GM23248 (cell line): ENCODE measurements at regions not wholly inside any gene's neighbourhood (a gene's known extent, or its start where the extent isn't known, plus 50 kb on each side); places are given as distances from the start of the nearest gene placed in this dataset.

ENCODE experiments used
- DNase-seq: peaks from one replicate; pipeline ENCODE4 v3.0.0-alpha.2; 2015
- H2AFZ ChIP-seq: fragments of 200-600 bp; sonication (generic); 2 replicates; pipeline ENCODE4 v1.6.1; 2016; ENCODE audit warnings: antibody characterized with exemption
- H3F3A ChIP-seq: fragments of 200-600 bp; sonication (generic); 2 replicates; pipeline ENCODE4 v1.6.1; 2016; ENCODE audit warnings: mild to moderate bottlenecking, antibody characterized with exemption, mixed run types; ENCODE audit not compliant: insufficient read depth
- H3K27ac ChIP-seq: fragments of 200-600 bp; sonication (generic); 2 replicates; pipeline ENCODE4 v1.5.1; 2016; ENCODE audit warnings: mild to moderate bottlenecking
- H3K27me3 ChIP-seq: fragments of 200-600 bp; sonication (generic); replicated peaks from 2 replicates; pipeline ENCODE4 v1.6.1; 2016; ENCODE audit warnings: mild to moderate bottlenecking; ENCODE audit not compliant: insufficient read depth
- H3K36me3 ChIP-seq: fragments of 200-600 bp; sonication (generic); 2 replicates; pipeline ENCODE4 v1.6.1; 2016; ENCODE audit warnings: low read depth, mild to moderate bottlenecking
- H3K4me1 ChIP-seq: fragments of 200-600 bp; sonication (generic); 2 replicates; pipeline ENCODE4 v1.6.1; 2016; ENCODE audit warnings: mild to moderate bottlenecking; ENCODE audit not compliant: insufficient read depth
- H3K4me2 ChIP-seq: fragments of 200-600 bp; sonication (generic); one replicate; pipeline ENCODE4 v1.6.1; 2016; ENCODE audit warnings: mild to moderate bottlenecking; ENCODE audit not compliant: unreplicated experiment
- H3K4me3 ChIP-seq: fragments of 200-600 bp; sonication (generic); 2 replicates; pipeline ENCODE4 v1.5.1; 2016; ENCODE audit warnings: mild to moderate bottlenecking
- H3K79me2 ChIP-seq: fragments of 200-600 bp; sonication (generic); 2 replicates; pipeline ENCODE4 v1.6.1; 2016; ENCODE audit warnings: mild to moderate bottlenecking; ENCODE audit not compliant: insufficient read depth
- H3K9ac ChIP-seq: fragments of 200-600 bp; sonication (generic); 2 replicates; pipeline ENCODE4 v1.6.1; 2016; ENCODE audit warnings: mild to moderate bottlenecking
- H3K9me2 ChIP-seq: fragments of 200-600 bp; sonication (generic); 2 replicates; pipeline ENCODE4 v1.6.1; 2016; ENCODE audit warnings: mixed run types, mild to moderate bottlenecking, moderate library complexity; ENCODE audit not compliant: insufficient read depth
- H3K9me3 ChIP-seq: fragments of 200-600 bp; sonication (generic); one replicate; pipeline ENCODE4 v1.6.1; 2017; ENCODE audit warnings: low read depth
- H4K20me1 ChIP-seq: fragments of 200-600 bp; sonication (generic); 2 replicates; pipeline ENCODE4 v1.6.0; 2016; ENCODE audit not compliant: insufficient read depth
- EZH2 ChIP-seq: fragments of 200-600 bp; sonication (generic); IDR thresholded peaks from 2 replicates; pipeline ENCODE4 v1.6.1; 2018; ENCODE audit warnings: antibody characterized with exemption, mild to moderate bottlenecking; ENCODE audit not compliant: insufficient read depth, poor library complexity, severe bottlenecking
- EZH2phosphoT487 ChIP-seq: fragments of 200-600 bp; sonication (generic); IDR thresholded peaks from 2 replicates; pipeline ENCODE4 v1.6.1; 2018; ENCODE audit warnings: antibody characterized with exemption, moderate library complexity, mild to moderate bottlenecking, low read depth; ENCODE audit not compliant: insufficient read depth
- WGBS, 2 experiments: methylation state at CpG; one replicate each; pipeline ENCODE4 v1.1.6; 2015 to 2017; ENCODE audit warnings: low lambda C conversion rate in 2 of 2, low coverage in 1 of 2; ENCODE audit errors: missing lambda C conversion rate in 2 of 2; 5-methylcytosine and 5-hydroxymethylcytosine counted together
- in situ Hi-C: fragments of 300-500 bp; cut with MboI; formaldehyde crosslinking; loops from 2 replicates; pipeline ENCODE4 v1.15.0; 2020

DNA sequence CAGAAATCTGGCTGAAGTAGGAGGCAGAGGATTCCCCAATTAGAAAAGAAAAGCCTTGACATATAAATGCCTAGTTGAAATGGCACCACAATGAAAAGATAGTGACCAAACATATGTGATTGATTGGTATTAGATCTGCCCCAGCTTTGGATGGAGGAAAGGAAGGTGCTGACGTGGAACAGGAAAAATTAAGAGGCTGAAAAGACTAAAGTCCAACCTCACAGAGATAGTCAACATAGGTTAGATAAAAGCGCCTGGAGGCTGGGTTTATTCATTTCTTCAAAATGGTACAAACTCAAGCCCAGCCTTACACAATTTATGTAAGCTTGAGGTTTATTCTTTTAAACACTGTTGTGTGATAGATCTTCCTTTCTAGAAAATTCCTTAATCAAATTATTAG lies 129.6 kb downstream of the RPS29 start:
- WGBS, 2 experiments: 43 to 44% methylated on average over 2 of the region's 2 CpGs
- Histone ChIP-seq H3K4me3 (no peak overlapping the region), H3K36me3 (no peaks in the 10 kb centered on the region), H3K9me3 (no peaks in the 10 kb centered on the region), H3K9me2 (no peaks in the 10 kb centered on the region), H3K4me1 (no peaks in the 10 kb centered on the region), H4K20me1 (no peaks in the 10 kb centered on the region), H3F3A (no peaks in the 10 kb centered on the region), H2AFZ (no peak overlapping the region), H3K27me3 (peaks cover 28% of the 10 kb centered on the region), H3K9ac (no peak overlapping the region), H3K4me2 (no peak overlapping the region), H3K79me2 (no peaks in the 10 kb centered on the region), H3K27ac (no peak overlapping the region)
- in situ Hi-C loops: no loop called here
- DNase-seq: no peak
- TF ChIP-seq EZH2: no peak
- no peak for TF ChIP-seq EZH2phosphoT487

DNA sequence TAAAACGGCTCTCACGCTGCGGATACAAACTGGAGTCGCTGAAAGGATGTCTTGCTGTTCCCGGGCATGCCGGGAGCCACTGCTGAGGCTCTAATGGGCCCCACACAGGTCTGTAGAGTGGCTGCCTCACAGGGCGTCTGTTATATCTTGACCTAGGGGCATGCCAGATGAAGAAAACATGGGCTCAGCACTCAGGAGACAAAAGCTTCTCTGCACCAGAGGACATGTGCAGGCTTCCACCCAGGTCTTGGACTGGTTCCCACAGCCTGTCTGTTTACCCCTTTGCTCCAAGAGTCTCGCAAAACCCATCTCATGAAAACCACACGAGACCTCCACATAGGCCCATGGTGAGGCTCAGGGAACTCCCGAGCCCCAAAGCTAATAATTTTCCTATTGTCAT lies 134.2 kb downstream of the RPS29 start:
- in situ Hi-C loops: no loop called here
- DNase-seq: no peak

DNA sequence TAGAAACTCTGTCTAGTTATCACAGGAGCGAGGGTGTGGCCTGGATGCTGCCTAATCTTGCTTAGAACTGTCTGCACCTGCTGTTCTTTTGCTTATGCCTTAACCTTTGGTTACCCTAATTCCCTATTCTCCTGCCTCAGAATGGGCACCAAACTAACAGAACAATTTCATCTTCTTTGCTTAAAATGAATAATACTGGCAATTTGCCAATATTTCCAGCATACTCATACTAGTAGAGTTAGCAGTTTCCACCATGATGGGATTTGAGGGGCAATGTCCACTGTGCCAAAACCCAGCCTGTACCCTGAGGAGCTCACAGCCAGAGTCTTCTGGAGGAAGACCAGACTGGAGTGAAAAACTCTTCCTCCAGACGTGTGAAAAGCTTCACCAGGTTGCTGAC lies 136.4 kb downstream of the RPS29 start:
- DNase-seq: no peak
- Histone ChIP-seq H4K20me1 (no peaks in the 10 kb centered on the region), H3K4me2 (no peak overlapping the region), H3K27me3 (peaks cover 16% of the 10 kb centered on the region; the same call in 1 of the 2 replicates), H3K9me3 (no peaks in the 10 kb centered on the region), H3K79me2 (no peaks in the 10 kb centered on the region), H3F3A (no peaks in the 10 kb centered on the region), H3K4me3 (no peak overlapping the region), H2AFZ (no peak overlapping the region), H3K9me2 (no peaks in the 10 kb centered on the region), H3K9ac (no peak overlapping the region), H3K27ac (no peak overlapping the region), H3K36me3 (no peaks in the 10 kb centered on the region), H3K4me1 (no peaks in the 10 kb centered on the region)
- in situ Hi-C loops: no loop called here
- TF ChIP-seq EZH2phosphoT487 (no peak), EZH2 (no peak)
- WGBS, 2 experiments: 39 to 55% methylated on average over 2 of the region's 2 CpGs

More for the DNA sequence above, 134.2 kb downstream of the RPS29 start:
- H3K27ac ChIP-seq: no peak overlapping the region
- H3K79me2 ChIP-seq: no peaks in the 10 kb centered on the region
- no peaks in the 10 kb centered on the region for H3F3A ChIP-seq
- TF ChIP-seq EZH2: no peak
- no peak for TF ChIP-seq EZH2phosphoT487
- H3K36me3 ChIP-seq: no peaks in the 10 kb centered on the region
- H2AFZ ChIP-seq: no peak overlapping the region
- H4K20me1 ChIP-seq: no peaks in the 10 kb centered on the region
- 2 to 4% methylated on average over 10 of the region's 10 CpGs for WGBS, 2 experiments
- H3K9me2 ChIP-seq: no peaks in the 10 kb centered on the region
- H3K4me3 ChIP-seq: no peak overlapping the region
- peaks cover 16% of the 10 kb centered on the region; the same call in 1 of the 2 replicates for H3K27me3 ChIP-seq
- H3K4me1 ChIP-seq: no peaks in the 10 kb centered on the region
- H3K4me2 ChIP-seq: no peak overlapping the region
- H3K9me3 ChIP-seq: no peaks in the 10 kb centered on the region
- H3K9ac ChIP-seq: no peak overlapping the region

DNA sequence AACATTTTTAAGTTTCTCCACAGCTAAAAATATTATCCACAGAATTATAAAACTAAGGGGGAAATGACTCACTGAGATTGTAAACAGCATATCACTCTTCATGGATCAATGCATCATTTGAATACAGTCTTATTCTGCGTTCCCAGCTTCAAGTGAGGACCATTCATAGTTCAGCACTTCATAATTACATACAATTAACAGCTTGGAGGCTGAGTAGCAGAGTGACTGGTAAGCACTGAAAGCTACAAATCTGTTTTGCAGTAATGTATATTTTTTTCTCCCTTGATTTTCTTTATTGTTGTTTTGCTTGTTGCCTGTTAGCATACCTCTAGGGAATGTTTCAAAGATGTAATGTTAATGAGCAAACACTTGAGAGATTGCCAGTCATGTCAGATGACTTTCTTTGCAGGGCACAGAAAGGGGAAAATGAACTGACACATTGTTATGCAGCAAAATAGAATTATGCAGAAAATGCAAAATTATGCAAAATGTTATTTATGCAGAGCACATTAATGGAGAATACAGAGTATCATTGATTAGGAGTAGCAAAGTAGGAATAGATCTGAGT lies 138.6 kb downstream of the RPS29 start:
- Histone ChIP-seq H3K9me3 (no peaks in the 10 kb centered on the region), H3K27me3 (peaks cover 13% of the 10 kb centered on the region; the same call in 1 of the 2 replicates), H3F3A (no peaks in the 10 kb centered on the region), H4K20me1 (no peaks in the 10 kb centered on the region), H3K4me1 (no peaks in the 10 kb centered on the region), H3K9ac (no peak overlapping the region), H3K36me3 (no peaks in the 10 kb centered on the region), H3K4me3 (no peak overlapping the region), H3K79me2 (no peaks in the 10 kb centered on the region), H3K9me2 (no peaks in the 10 kb centered on the region), H3K4me2 (no peak overlapping the region), H3K27ac (no peak overlapping the region), H2AFZ (no peak overlapping the region)
- in situ Hi-C loops: no loop called here
- no peak for DNase-seq
- 30 to 31% methylated on average over 1 of the region's 1 CpG for WGBS, 2 experiments
- no peak for TF ChIP-seq EZH2
- TF ChIP-seq EZH2phosphoT487: no peak

DNA sequence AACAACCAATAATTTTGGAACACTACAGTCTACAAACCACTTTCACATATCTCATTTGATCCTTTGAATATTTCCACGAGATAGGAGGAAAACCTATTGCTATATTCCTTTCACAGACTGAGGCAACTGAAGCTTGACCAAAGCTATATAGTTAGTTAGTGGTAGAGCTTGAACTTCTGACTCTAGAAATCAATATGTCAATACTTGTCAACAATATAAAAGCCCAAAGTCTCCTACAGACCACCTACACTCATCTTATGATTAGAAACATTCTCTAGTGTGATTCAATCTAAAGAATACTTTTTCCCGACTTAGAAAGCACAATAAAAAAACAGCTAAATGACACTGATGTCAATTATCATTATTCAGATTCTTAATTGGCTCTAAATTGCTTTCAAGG lies 139.4 kb downstream of the RPS29 start:
- Histone ChIP-seq H3K27ac (no peak overlapping the region), H3K27me3 (peaks cover 8% of the 10 kb centered on the region; the same call in 1 of the 2 replicates), H3F3A (no peaks in the 10 kb centered on the region), H3K9ac (no peak overlapping the region), H3K4me1 (no peaks in the 10 kb centered on the region), H3K9me2 (no peaks in the 10 kb centered on the region), H3K36me3 (no peaks in the 10 kb centered on the region), H3K79me2 (no peaks in the 10 kb centered on the region), H3K4me3 (no peak overlapping the region), H4K20me1 (no peaks in the 10 kb centered on the region), H2AFZ (no peak overlapping the region), H3K9me3 (no peaks in the 10 kb centered on the region), H3K4me2 (no peak overlapping the region)
- no peak for TF ChIP-seq EZH2phosphoT487
- TF ChIP-seq EZH2: no peak
- in situ Hi-C loops: no loop called here
- no peak for DNase-seq
- WGBS, 2 experiments: 2 to 7% methylated on average over 2 of the region's 2 CpGs
